B cell (primary cell): ENCODE measurements at regions not wholly inside any gene's neighbourhood (a gene's known extent, or its start where the extent isn't known, plus 50 kb on each side); places are given as distances from the start of the nearest gene placed in this dataset.

Experiments
- ATAC-seq: fragments of 200-7000 bp; cut with Tn5 transposase; one replicate; pipeline ENCODE4 v1.10.0; 2021; ENCODE audit warnings: low read depth, mild to moderate bottlenecking, moderate number of reproducible peaks, moderate library complexity
- CTCF ChIA-PET: fragments of 350-600 bp; sonication (Branson Sonifier 250); formaldehyde crosslinking; loops from one replicate; lab custom pipeline; 2021; ENCODE audit warnings: antibody characterized with exemption, inconsistent platforms; lab: Charles Lee
- POLR2A ChIA-PET: fragments of 350-600 bp; sonication (Branson Sonifier 250); formaldehyde crosslinking; loops from one replicate; lab custom pipeline; 2021; ENCODE audit warnings: antibody characterized with exemption; lab: Charles Lee
- DNase-seq: peaks from one replicate; pipeline ENCODE4 v3.0.0; 2013
- H2AFZ ChIP-seq: 2 replicates; pipeline ENCODE4 v1.6.1; 2012; ENCODE audit warnings: mild to moderate bottlenecking, low read depth, low read length; ENCODE audit not compliant: insufficient read depth, poor library complexity, severe bottlenecking
- H3K27ac ChIP-seq, 2 donors: 1 replicate in 1 of 2; 2 replicates in 1 of 2; pipeline ENCODE4 v1.5.1; 2012 to 2013; ENCODE audit warnings: low read length in 2 of 2, mild to moderate bottlenecking in 2 of 2, moderate library complexity in 1 of 2
- H3K27me3 ChIP-seq, 4 experiments: fragments of 200-600 bp in 1 of 4; sonication (generic) in 1 of 4; replicated peaks in 1 of 4; 1 replicate in 2 of 4; 2 replicates in 2 of 4; pipeline versions ENCODE4 v1.6.1 to v1.7.0; 2013 to 2016; ENCODE audit warnings: low read length in 3 of 4, mild to moderate bottlenecking in 2 of 4, mixed read lengths in 1 of 4, moderate library complexity in 1 of 4; ENCODE audit not compliant: insufficient read depth in 4 of 4, control insufficient read depth in 3 of 4; ENCODE audit errors: control extremely low read depth in 1 of 4
- H3K36me3 ChIP-seq, 2 experiments: replicated peaks in 1 of 2; 1 replicate in 1 of 2; 2 replicates in 1 of 2; pipeline versions ENCODE4 v1.6.1 to v1.7.1; 2013; ENCODE audit warnings: low read length in 1 of 2; ENCODE audit not compliant: insufficient read depth in 2 of 2, control insufficient read depth in 1 of 2; ENCODE audit errors: control extremely low read depth in 1 of 2, extremely low read depth in 1 of 2
- H3K4me1 ChIP-seq, 2 donors: fragments of 200-600 bp in 1 of 2; sonication (generic) in 1 of 2; 1 replicate in 1 of 2; 2 replicates in 1 of 2; pipeline versions ENCODE4 v1.5.1 to v1.6.1; 2013 to 2017; ENCODE audit warnings: low read length in 2 of 2; ENCODE audit not compliant: control insufficient read depth in 2 of 2, insufficient read depth in 2 of 2
- H3K4me2 ChIP-seq: replicated peaks from 2 replicates; pipeline ENCODE3; 2012; ENCODE audit warnings: mild to moderate bottlenecking, low read depth, low read length; ENCODE audit not compliant: poor library complexity, severe bottlenecking
- H3K4me3 ChIP-seq, 5 experiments: fragments of 200-600 bp in 1 of 5; sonication (generic) in 1 of 5; 1 replicate in 3 of 5; 2 replicates in 2 of 5; pipeline versions ENCODE4 v1.5.1 to v1.7.0; 2011 to 2016; ENCODE audit warnings: low read length in 4 of 5, mild to moderate bottlenecking in 4 of 5, low read depth in 2 of 5, control low read depth in 1 of 5, moderate library complexity in 1 of 5; ENCODE audit not compliant: insufficient read depth in 1 of 5; ENCODE audit errors: control extremely low read depth in 1 of 5, extremely low read depth in 1 of 5
- H3K79me2 ChIP-seq: fragments of 200-600 bp; sonication (generic); one replicate; pipeline ENCODE4 v1.6.0; 2016; ENCODE audit warnings: low read length; ENCODE audit not compliant: control insufficient read depth, insufficient read depth
- H3K9ac ChIP-seq: fragments of 200-600 bp; sonication (generic); 2 replicates; pipeline ENCODE4 v1.6.1; 2017; ENCODE audit warnings: mild to moderate bottlenecking, low read length, moderate library complexity
- H3K9me3 ChIP-seq, 3 donors: one replicate each; pipeline versions ENCODE4 v1.6.1 to v1.7.1; 2013; ENCODE audit warnings: low read length in 2 of 3; ENCODE audit not compliant: control insufficient read depth in 2 of 3, insufficient read depth in 1 of 3; ENCODE audit errors: control extremely low read depth in 1 of 3
- H4K20me1 ChIP-seq: 2 replicates; pipeline ENCODE4 v1.6.0; 2012; ENCODE audit warnings: mild to moderate bottlenecking, low read length; ENCODE audit not compliant: insufficient read depth, control insufficient read depth, poor library complexity, severe bottlenecking
- H3K27ac Mint-ChIP-seq: one replicate; pipeline ENCODE4 v1.8.0; 2021; ENCODE audit warnings: mixed read lengths
- H3K27me3 Mint-ChIP-seq: one replicate; pipeline ENCODE4 v1.8.0; 2021; ENCODE audit warnings: mixed read lengths
- H3K4me1 Mint-ChIP-seq: one replicate; pipeline ENCODE4 v1.8.0; 2021; ENCODE audit warnings: mixed read lengths
- H3K4me3 Mint-ChIP-seq: one replicate; pipeline ENCODE4 v1.8.0; 2021; ENCODE audit warnings: mixed read lengths
- H3K9me3 Mint-ChIP-seq: one replicate; pipeline ENCODE4 v1.8.0; 2022; ENCODE audit warnings: mixed read lengths; ENCODE audit not compliant: insufficient read depth
- EZH2 ChIP-seq: IDR thresholded peaks from 2 replicates; pipeline ENCODE4 v1.6.1; 2012; ENCODE audit warnings: borderline replicate concordance, low read depth, mild to moderate bottlenecking, moderate library complexity, low read length; ENCODE audit not compliant: insufficient read depth, poor library complexity, severe bottlenecking
- WGBS: methylation state at CpG from one replicate; pipeline ENCODE4 v1.1.5; 2013; ENCODE audit warnings: missing lambda C conversion rate; ENCODE audit not compliant: insufficient coverage; 5-methylcytosine and 5-hydroxymethylcytosine counted together
- intact Hi-C: fragments of 100-400 bp; cut with micrococcal nuclease; formaldehyde crosslinking; loops from one replicate; pipeline ENCODE4 v1.10.0; 2022
- TF ChIP-seq, protein P1 (sequence below): fragments of 200-600 bp; IDR thresholded peaks from one replicate; pipeline ENCODE4 v1.8.0; 2022; ENCODE audit warnings: antibody characterized with exemption, mild to moderate bottlenecking

DNA sequence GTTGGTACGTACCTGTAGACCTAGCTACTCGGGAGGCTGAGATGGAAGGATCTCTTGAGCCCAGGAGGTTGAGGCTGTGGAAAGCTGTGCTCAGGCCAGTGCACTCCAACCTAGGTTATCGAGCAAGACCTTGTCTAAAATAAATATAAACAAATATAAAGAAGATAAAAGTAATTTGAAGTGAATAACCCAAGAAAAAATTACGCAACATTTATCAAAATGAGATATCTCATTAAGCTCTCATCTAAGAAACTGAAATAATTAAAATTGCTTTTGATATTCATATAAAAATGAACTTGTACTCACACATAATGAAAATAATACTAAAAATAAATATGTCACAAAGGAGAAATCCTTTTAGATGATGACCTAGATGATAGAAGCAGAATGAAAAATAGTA, 647.1 kb upstream of the NCAM2 start:
- ChIA-PET POLR2A (no interaction called here), CTCF (no interaction called here)

DNA sequence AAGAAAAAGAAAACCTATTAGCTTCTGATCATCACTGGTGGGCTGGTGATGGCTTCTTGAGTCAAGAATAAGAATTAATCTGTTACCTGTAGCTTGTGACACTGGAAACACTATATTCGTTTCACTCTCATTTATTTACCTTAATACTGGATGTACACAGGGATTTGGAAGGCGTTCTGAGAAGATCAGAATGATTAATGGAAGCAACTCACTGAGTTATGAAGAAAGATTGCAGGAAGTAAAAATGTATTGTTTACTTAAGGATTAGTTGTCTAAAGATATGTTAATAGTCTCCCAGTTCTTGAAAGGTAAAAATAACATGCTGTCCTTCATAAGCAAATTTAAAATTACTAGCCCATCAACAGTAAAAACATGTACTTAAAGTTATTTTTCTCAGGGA, 644.9 kb upstream of the NCAM2 start:
- H3K4me3 ChIP-seq = no peak overlapping the region
- no peak overlapping the region for H3K27ac ChIP-seq
- ATAC-seq = no peak
- no peaks in the 10 kb centered on the region for H3K27me3 ChIP-seq
- H3K9ac ChIP-seq = no peak overlapping the region
- no peaks in the 10 kb centered on the region for H3K36me3 ChIP-seq
- no peak overlapping the region for H3K4me2 ChIP-seq
- no peak overlapping the region for H2AFZ ChIP-seq
- peaks cover 6% of the 10 kb centered on the region for H3K9me3 Mint-ChIP-seq
- no peaks in the 10 kb centered on the region for H4K20me1 ChIP-seq
- H3K27ac Mint-ChIP-seq = no peak overlapping the region
- POLR2A ChIA-PET = no interaction called here
- H3K4me1 ChIP-seq = no peaks in the 10 kb centered on the region
- intact Hi-C loops = no loop called here
- no peak overlapping the region for H3K4me3 Mint-ChIP-seq
- no CpG with 5 or more reads among the region's 2 CpGs for WGBS
- H3K4me1 Mint-ChIP-seq = no peaks in the 10 kb centered on the region
- CTCF ChIA-PET = no interaction called here
- H3K27me3 Mint-ChIP-seq = no peaks in the 10 kb centered on the region
- peaks cover 0 to 2% (median 0%) of the 10 kb centered on the region in 3 donors for H3K9me3 ChIP-seq
- DNase-seq = no peak
- TF ChIP-seq, protein P1, sequence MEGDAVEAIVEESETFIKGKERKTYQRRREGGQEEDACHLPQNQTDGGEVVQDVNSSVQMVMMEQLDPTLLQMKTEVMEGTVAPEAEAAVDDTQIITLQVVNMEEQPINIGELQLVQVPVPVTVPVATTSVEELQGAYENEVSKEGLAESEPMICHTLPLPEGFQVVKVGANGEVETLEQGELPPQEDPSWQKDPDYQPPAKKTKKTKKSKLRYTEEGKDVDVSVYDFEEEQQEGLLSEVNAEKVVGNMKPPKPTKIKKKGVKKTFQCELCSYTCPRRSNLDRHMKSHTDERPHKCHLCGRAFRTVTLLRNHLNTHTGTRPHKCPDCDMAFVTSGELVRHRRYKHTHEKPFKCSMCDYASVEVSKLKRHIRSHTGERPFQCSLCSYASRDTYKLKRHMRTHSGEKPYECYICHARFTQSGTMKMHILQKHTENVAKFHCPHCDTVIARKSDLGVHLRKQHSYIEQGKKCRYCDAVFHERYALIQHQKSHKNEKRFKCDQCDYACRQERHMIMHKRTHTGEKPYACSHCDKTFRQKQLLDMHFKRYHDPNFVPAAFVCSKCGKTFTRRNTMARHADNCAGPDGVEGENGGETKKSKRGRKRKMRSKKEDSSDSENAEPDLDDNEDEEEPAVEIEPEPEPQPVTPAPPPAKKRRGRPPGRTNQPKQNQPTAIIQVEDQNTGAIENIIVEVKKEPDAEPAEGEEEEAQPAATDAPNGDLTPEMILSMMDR = no peak
- no peak for TF ChIP-seq EZH2
- no peaks in the 10 kb centered on the region for H3K79me2 ChIP-seq

More for the DNA sequence above, 647.1 kb upstream of the NCAM2 start:
- Histone ChIP-seq H3K4me2 (no peak overlapping the region), H3K27ac (no peak overlapping the region), H4K20me1 (no peaks in the 10 kb centered on the region), H3K4me1 (no peaks in the 10 kb centered on the region), H3K36me3 (no peaks in the 10 kb centered on the region), H3K4me3 (no peak overlapping the region), H2AFZ (no peak overlapping the region), H3K27me3 (no peaks in the 10 kb centered on the region), H3K79me2 (no peaks in the 10 kb centered on the region), H3K9me3 (peaks cover 0 to 1% (median 0%) of the 10 kb centered on the region in 3 donors), H3K9ac (no peak overlapping the region)
- peaks cover 4% of the 10 kb centered on the region for H3K9me3 Mint-ChIP-seq
- TF ChIP-seq, protein P1 = no peak
- no peak for TF ChIP-seq EZH2
- no peak for ATAC-seq
- intact Hi-C loops = no loop called here
- WGBS = no CpG with 5 or more reads among the region's 4 CpGs
- no peak for DNase-seq
- no peaks in the 10 kb centered on the region for H3K27me3 Mint-ChIP-seq
- no peak overlapping the region for H3K4me3 Mint-ChIP-seq
- no peaks in the 10 kb centered on the region for H3K4me1 Mint-ChIP-seq
- no peak overlapping the region for H3K27ac Mint-ChIP-seq
